Nephron progenitor cell (in vitro differentiated cells): ENCODE measurements at regions not wholly inside any gene's neighbourhood (a gene's known extent, or its start where the extent isn't known, plus 50 kb on each side); places are given as distances from the start of the nearest gene placed in this dataset.
"Not testable (repeated sequence)": the region's sequence is repeated elsewhere in the genome, so short reads cannot be mapped to it uniquely, and the experiment has no call there.

Source experiments
- DNase-seq: peaks from one replicate; pipeline ENCODE4 v3.0.0; 2021
- H3K27ac Mint-ChIP-seq: 2 replicates; pipeline ENCODE4 v1.8.0; 2021; ENCODE audit warnings: mild to moderate bottlenecking, moderate library complexity, mixed read lengths
- H3K27me3 Mint-ChIP-seq: 2 replicates; pipeline ENCODE4 v1.8.0; 2021; ENCODE audit warnings: mild to moderate bottlenecking, low read depth, mixed read lengths; ENCODE audit not compliant: poor library complexity
- H3K36me3 Mint-ChIP-seq: 2 replicates; pipeline ENCODE4 v1.8.0; 2021; ENCODE audit warnings: low read depth, mixed read lengths
- H3K4me1 Mint-ChIP-seq: 2 replicates; pipeline ENCODE4 v1.8.0; 2021; ENCODE audit warnings: mixed read lengths
- H3K4me3 Mint-ChIP-seq: 2 replicates; pipeline ENCODE4 v1.8.0; 2021; ENCODE audit warnings: mild to moderate bottlenecking, moderate library complexity, mixed read lengths
- H3K9me3 Mint-ChIP-seq: 2 replicates; pipeline ENCODE4 v1.8.0; 2021; ENCODE audit warnings: mild to moderate bottlenecking, moderate library complexity, mixed read lengths
- TF ChIP-seq, protein P1 (sequence below): fragments of 200-600 bp; sonication (generic); IDR thresholded peaks from 2 replicates; pipeline ENCODE4 v1.5.0; 2021; ENCODE audit warnings: antibody characterized with exemption

GRCh38 chr12:97714107-97714563 is 251.5 kb downstream of the RMST start:
- TF ChIP-seq, protein P1, sequence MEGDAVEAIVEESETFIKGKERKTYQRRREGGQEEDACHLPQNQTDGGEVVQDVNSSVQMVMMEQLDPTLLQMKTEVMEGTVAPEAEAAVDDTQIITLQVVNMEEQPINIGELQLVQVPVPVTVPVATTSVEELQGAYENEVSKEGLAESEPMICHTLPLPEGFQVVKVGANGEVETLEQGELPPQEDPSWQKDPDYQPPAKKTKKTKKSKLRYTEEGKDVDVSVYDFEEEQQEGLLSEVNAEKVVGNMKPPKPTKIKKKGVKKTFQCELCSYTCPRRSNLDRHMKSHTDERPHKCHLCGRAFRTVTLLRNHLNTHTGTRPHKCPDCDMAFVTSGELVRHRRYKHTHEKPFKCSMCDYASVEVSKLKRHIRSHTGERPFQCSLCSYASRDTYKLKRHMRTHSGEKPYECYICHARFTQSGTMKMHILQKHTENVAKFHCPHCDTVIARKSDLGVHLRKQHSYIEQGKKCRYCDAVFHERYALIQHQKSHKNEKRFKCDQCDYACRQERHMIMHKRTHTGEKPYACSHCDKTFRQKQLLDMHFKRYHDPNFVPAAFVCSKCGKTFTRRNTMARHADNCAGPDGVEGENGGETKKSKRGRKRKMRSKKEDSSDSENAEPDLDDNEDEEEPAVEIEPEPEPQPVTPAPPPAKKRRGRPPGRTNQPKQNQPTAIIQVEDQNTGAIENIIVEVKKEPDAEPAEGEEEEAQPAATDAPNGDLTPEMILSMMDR: no peak
- Mint-ChIP-seq H3K27me3 (no peaks in the 10 kb centered on the region), H3K4me3 (no peak overlapping the region), H3K36me3 (peaks cover 3% of the 10 kb centered on the region), H3K9me3 (peaks cover 2% of the 10 kb centered on the region), H3K27ac (no peak overlapping the region), H3K4me1 (peaks cover 31% of the 10 kb centered on the region)
- DNase-seq: no peak

DNA sequence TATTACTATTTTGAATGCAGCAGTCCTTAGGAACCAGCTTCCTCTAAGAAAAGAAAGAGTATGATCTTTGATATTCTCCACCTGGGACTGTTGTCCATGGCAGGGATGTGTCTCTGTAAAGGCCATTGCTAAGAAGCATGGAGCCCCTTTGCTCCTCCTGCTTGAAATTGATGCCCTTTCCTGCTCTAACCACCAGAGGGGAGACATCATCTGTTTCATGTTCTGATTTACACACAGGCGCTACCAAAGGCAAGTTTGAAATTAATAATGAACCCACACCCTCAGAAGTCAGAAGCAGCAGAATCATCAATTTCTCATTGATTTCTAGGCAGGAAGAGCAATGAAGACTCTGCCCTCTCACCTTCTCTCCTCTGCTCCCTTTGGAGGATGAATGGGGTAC is 253.8 kb downstream of the RMST start:
- peaks cover 15% of the 10 kb centered on the region for H3K9me3 Mint-ChIP-seq
- peaks cover 6% of the 10 kb centered on the region for H3K27me3 Mint-ChIP-seq
- no peaks in the 10 kb centered on the region for H3K36me3 Mint-ChIP-seq
- TF ChIP-seq, protein P1: no peak
- no peak overlapping the region for H3K4me3 Mint-ChIP-seq
- H3K4me1 Mint-ChIP-seq: peaks cover 31% of the 10 kb centered on the region
- no peak for DNase-seq
- H3K27ac Mint-ChIP-seq: no peak overlapping the region

DNA sequence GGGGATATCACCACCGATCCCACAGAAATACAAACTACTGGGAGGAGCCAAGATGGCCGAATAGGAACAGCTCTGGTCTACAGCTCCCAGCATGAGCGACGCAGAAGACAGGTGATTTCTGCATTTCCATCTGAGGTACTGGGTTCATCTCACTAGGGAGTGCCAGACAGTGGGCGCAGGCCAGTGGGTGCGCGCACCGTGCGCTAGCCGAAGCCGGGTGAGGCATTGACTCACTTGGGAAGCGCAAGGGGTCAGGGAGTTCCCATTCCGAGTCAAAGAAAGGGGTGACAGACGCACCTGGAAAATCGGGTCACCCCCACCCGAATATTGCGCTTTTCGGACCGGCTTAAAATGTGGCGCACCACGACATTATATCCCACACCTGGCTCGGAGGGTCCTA is 261.2 kb downstream of the RMST start:
- H3K27ac Mint-ChIP-seq, H3K4me1 Mint-ChIP-seq, H3K36me3 Mint-ChIP-seq, H3K4me3 Mint-ChIP-seq, DNase-seq, H3K27me3 Mint-ChIP-seq: not testable (repeated sequence)
- peaks cover 38% of the 10 kb centered on the region for H3K9me3 Mint-ChIP-seq

DNA sequence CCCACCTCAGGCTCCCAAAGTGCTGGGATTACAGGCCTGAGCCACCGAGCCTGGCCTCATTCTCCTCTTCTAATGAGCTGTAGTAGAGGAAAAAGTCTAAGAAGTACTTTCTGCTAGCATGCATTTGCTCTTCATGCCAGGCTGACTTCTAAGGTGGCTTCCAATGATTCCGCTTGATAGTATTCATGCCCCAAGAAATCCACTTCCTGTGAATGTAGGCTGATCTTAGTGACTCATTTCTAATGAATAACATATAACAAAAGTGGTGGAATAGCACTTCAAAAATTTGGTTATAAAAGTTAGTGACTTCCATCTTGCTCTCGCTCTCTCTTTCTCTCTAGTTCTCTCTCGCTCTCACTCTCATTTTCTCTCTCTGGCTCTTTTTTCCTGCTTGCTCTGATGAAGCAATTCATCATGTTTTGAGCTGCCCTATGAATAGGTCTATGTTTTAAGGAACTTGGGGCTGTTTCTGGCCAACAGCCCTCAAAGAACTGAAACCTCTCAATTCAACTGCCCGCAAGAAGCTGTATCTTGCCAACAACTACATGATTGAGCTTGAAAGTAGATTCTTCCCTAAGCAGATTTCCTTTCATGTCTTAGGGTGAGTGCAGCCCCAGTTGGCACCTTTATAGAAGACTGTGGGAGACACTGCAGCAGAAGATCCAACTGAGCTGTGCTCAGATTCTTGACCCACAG is 282.9 kb downstream of the RMST start:
- Mint-ChIP-seq H3K4me3 (no peak overlapping the region), H3K4me1 (peaks cover 24% of the 10 kb centered on the region), H3K9me3 (peaks cover 3% of the 10 kb centered on the region), H3K27me3 (peaks cover 3% of the 10 kb centered on the region), H3K27ac (peak overlapping the region; percentile 70), H3K36me3 (no peaks in the 10 kb centered on the region)
- TF ChIP-seq, protein P1: no peak
- no peak for DNase-seq

- Mint-ChIP-seq H3K4me1 (peaks cover 24% of the 10 kb centered on the region), H3K27ac (no peak overlapping the region)
- DNase-seq: no peak
These were observed 285.7 kb downstream of the RMST start for GRCh38 chr12:97748298-97748697.

GRCh38 chr12:97751704-97752103 is 289.1 kb downstream of the RMST start:
- TF ChIP-seq, protein P1: no peak
- Mint-ChIP-seq H3K36me3 (no peaks in the 10 kb centered on the region), H3K4me3 (no peak overlapping the region), H3K27me3 (peaks cover 3% of the 10 kb centered on the region), H3K9me3 (no peaks in the 10 kb centered on the region), H3K27ac (no peak overlapping the region), H3K4me1 (peaks cover 24% of the 10 kb centered on the region)
- DNase-seq: no peak

More at GRCh38 chr12:97748298-97748697, 285.7 kb downstream of the RMST start:
- H3K36me3 Mint-ChIP-seq: no peaks in the 10 kb centered on the region
- H3K9me3 Mint-ChIP-seq: peaks cover 3% of the 10 kb centered on the region
- H3K27me3 Mint-ChIP-seq: peaks cover 3% of the 10 kb centered on the region
- H3K4me3 Mint-ChIP-seq: no peak overlapping the region
- TF ChIP-seq, protein P1: no peak
